GM10248 (cell line): ENCODE measurements at regions not wholly inside any gene's neighbourhood (a gene's known extent, or its start where the extent isn't known, plus 50 kb on each side); places are given as distances from the start of the nearest gene placed in this dataset.

Experiments
- CTCF ChIA-PET: fragments of 300-600 bp; sonication (Branson Sonifier 250); formaldehyde crosslinking; extraction: SDS; loops from one replicate; lab custom pipeline; 2021; ENCODE audit warnings: antibody characterized with exemption; lab: Yijun Ruan, JAX
- POLR2A ChIA-PET: fragments of 350-650 bp; sonication (Branson Sonifier 250); formaldehyde crosslinking; extraction: SDS; loops from one replicate; lab custom pipeline; 2020; ENCODE audit warnings: antibody characterized with exemption; lab: Yijun Ruan, JAX
- DNase-seq: peaks from one replicate; pipeline ENCODE4 v3.0.0; 2012; ENCODE audit errors: extremely low spot score
- CTCF ChIP-seq: IDR thresholded peaks from 2 replicates; pipeline ENCODE4 v1.5.1; 2012; ENCODE audit warnings: mild to moderate bottlenecking, low read depth; ENCODE audit errors: extremely low read depth, missing control alignments, control extremely low read depth

GRCh38 chr2:222127660-222128059 lies 171.1 kb downstream of the PAX3 start:
- POLR2A ChIA-PET: no interaction called here
- CTCF ChIA-PET: interaction anchor here (1.1 kb wide), 2 partner anchors 11 to 25 kb away, joined by 3 read pairs; no protein-coding TSS in a partner anchor
- no peak for DNase-seq
- no peak for TF ChIP-seq CTCF

GRCh38 chr2:222120933-222121332 lies 177.9 kb downstream of the PAX3 start:
- CTCF ChIA-PET: interaction anchor here (2.3 kb wide), 1 partner anchor 8 kb away, joined by 7 read pairs; no protein-coding TSS in a partner anchor
- DNase-seq: no peak
- no peak for TF ChIP-seq CTCF
- POLR2A ChIA-PET: no interaction called here

- DNase-seq: no peak
- ChIA-PET CTCF (no interaction called here), POLR2A (no interaction called here)
- TF ChIP-seq CTCF: no peak
Measured at GRCh38 chr2:222115296-222115695, 183.5 kb downstream of the PAX3 start.

- DNase-seq: no peak
- CTCF ChIA-PET: no interaction called here
- no peak for TF ChIP-seq CTCF
- POLR2A ChIA-PET: no interaction called here
Measured at GRCh38 chr2:222108957-222109585, 189.7 kb downstream of the PAX3 start.

GRCh38 chr2:222108497-222108896 lies 190.3 kb downstream of the PAX3 start:
- POLR2A ChIA-PET: no interaction called here
- CTCF ChIA-PET: no interaction called here

GRCh38 chr2:222105046-222105445 lies 193.8 kb downstream of the PAX3 start:
- POLR2A ChIA-PET: no interaction called here
- no peak for DNase-seq
- no peak for TF ChIP-seq CTCF
- CTCF ChIA-PET: no interaction called here

More at GRCh38 chr2:222108497-222108896, 190.3 kb downstream of the PAX3 start:
- DNase-seq: no peak
- no peak for TF ChIP-seq CTCF
